CMK (cell line): ENCODE measurements at regions not wholly inside any gene's neighbourhood (a gene's known extent, or its start where the extent isn't known, plus 50 kb on each side); places are given as distances from the start of the nearest gene placed in this dataset.
"Not testable (repeated sequence)": the region's sequence is repeated elsewhere in the genome, so short reads cannot be mapped to it uniquely, and the experiment has no call there.

Experiments used
- DNase-seq: peaks from one replicate; pipeline ENCODE4 v3.0.0-alpha.2; 2010; ENCODE audit warnings: low read depth

GRCh38 chr1:222416001-222416791, 131.7 kb downstream of the HHIPL2 start:
- no peak for DNase-seq

DNA sequence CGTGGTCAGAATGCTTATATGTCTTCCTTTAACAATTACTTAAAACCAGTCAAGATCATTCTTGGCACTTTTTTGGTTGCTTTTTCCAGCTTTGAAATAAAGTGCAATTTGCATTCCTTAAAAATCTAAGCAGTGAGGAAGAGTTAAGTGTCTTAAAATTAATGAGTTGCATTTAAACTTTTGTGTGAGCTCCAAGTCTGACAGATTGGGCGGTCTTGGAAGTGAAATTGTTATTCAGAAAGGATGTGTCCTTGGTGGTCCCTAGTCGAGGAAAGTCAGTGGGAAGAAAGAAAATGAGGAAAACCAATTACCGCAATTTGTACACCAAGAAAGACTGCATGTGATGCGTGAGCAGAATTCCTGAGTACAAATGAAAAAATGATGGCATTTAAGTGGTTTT, 132.5 kb downstream of the HHIPL2 start:
- no peak for DNase-seq

DNA sequence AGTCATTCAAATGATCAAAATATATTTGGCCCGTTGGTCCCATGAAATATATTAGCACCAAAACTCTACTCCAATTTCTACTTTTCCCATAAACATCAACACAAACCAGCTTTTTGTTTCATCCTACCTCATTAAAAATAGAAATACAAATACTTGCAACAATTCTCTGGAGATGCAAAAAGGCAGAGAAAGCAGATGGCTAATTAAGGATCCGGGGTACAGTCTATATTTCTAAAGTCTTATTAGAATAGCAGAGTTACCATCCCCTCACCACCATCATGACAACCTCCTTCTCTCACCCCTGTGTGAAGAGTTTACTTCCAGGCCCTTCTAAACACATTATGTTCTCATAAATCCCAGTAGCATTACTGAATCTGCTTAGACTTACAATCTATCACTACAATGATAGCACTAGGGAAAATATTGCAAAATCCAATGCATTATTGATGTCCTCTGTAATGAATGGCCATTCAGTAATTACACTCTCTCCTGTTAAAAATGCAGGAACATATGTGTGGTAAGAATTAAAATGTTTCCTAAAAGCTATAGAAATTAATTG, 133.8 kb downstream of the HHIPL2 start:
- DNase-seq: no peak

- no peak for DNase-seq
Observed at GRCh38 chr1:222413436-222413835, 134.5 kb downstream of the HHIPL2 start.

GRCh38 chr1:222404710-222405109, 143.2 kb downstream of the HHIPL2 start:
- no peak for DNase-seq

GRCh38 chr1:222399197-222399596, 148.7 kb downstream of the HHIPL2 start:
- no peak for DNase-seq

- no peak for DNase-seq
Observed at GRCh38 chr1:222394224-222394623, 153.7 kb downstream of the HHIPL2 start.

DNA sequence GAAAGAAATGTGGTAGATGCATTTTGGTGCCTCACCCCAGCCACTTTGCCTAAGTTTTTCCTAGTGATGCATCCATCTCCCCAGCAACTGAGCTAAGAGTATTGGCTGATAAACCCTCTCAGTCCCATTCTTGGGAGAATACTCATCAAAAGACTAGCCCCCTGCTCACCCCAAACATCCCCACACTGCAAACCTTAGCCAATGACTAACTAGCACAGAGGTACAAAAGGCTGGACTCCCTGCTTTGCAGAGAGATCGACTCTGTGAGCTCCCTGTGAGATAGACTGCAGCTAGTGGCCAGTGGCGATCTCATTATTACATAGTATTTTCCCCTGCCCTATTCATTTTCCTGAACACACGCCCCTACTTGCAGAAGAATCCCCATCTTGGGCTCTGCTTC, 155.3 kb downstream of the HHIPL2 start:
- no peak for DNase-seq

DNA sequence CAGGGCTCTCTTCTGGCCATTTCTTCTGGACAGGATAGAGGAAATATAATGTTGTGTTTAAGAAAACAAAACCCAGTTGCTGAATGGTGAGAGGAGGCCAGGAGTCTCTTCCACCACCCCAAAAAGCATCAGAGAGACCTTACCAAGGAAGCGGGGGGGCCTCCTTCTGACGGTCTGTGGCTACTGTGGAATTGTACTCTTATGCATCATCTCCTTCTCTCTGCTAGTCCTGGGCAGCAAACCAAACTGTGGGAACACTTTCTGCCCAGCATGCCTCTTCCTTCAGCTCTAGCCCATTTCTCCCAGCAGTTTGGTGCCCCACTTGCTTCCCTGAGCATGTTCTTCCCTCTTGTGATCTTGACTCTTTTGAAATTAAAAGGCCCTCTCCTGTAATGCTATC, 157.7 kb downstream of the HHIPL2 start:
- DNase-seq: no peak

DNA sequence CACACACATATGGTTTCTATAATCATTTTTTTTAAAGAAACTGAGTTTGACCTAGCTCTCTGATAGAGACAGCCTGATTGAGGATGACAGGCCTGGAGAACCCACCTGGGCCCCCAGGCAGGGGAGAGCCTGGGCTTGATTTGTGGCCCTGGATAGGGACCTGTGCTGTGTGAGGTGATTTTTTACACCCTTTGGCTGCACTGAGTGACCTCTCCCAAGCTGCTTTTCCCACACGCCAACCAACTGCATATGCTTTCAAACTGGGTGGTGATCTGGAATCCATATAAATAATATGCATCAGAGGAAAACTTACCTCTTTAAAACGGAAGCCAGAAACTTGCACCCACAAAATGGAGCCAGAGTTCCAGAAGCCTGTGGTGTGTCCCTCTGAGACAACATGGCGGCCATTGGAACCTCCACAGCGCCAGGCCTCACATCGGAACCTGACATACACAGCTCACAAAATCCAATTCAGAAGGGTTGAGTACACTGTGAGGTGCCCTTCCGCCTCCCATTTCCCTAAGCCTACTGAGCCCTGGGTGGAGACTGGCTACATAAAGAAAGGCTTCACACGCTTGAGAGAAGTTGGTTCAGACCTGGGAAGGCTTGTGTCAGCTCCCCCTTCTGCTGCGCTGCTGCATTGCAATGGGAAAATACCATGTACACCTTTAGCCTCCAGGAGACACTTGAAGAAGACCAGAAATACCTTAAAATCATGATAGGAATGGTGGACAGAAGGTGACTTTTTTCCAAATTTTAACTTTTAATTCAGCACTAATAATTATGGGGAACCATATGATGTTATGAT, 160.7 kb downstream of the HHIPL2 start:
- DNase-seq: no peak

DNA sequence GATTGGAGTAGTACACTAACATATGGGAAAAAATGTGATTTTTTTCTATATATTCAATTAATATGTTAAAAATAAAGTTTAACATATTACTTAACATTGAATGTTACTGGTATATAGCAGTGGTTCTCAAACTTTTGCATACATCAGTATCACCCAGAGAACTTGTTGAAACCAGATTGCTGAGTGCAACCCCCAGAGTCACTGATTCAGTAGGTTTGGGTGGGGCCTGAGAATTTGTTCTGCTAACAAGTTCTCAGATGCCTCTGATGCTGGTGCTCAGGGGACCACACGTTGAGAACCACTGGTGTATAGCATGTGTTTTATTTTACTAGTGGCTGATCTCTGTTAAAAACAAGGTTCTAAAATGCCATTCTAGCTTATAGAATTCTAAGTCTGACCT, 161.9 kb downstream of the HHIPL2 start:
- DNase-seq: no peak

DNA sequence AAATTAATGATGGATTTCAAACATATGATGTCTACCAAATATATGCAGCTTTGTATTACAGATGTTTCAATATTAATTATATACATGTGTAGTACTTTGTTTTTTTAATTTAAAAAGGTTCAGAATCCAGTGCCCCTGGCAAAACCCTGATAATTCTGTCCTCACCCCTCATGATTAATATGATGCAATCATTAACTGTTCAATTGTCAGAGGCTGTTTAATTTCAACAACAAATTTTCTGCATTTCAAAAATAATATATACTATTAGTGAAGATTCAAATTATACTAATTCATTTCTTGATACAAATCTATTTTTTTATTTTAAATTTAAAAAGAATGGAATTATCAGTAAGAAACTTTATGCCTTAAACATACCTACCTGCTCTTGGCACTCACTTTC, 162.6 kb downstream of the HHIPL2 start:
- DNase-seq: no peak

- no peak for DNase-seq
Observed at GRCh38 chr1:222384531-222384930, 163.4 kb downstream of the HHIPL2 start.

- no peak for DNase-seq
Observed at GRCh38 chr1:222382171-222382570, 165.7 kb downstream of the HHIPL2 start.

GRCh38 chr1:222377428-222378088, 170.3 kb downstream of the HHIPL2 start:
- DNase-seq: no peak

- DNase-seq: not testable (repeated sequence)
Observed at GRCh38 chr1:222376791-222377190, 171.1 kb downstream of the HHIPL2 start.

DNA sequence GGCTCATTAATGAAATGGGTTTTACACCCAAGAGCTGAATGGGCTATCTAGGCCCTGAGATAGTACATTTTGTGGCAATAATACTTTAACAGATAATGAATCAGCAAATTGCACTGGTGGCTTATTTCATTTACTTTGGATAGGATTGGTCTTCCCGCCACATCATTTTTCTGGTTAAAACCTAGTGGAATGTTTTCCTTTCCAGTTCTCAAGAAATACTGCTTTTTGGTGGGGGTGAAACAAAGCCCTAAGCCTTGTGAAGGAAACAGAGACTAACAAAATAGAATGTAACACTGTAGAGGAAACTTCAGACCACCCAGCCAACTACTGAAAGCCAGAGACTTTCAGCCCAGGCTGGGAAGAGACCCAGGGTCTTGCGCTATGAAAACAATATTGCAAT, 172.2 kb downstream of the HHIPL2 start:
- DNase-seq: no peak

DNA sequence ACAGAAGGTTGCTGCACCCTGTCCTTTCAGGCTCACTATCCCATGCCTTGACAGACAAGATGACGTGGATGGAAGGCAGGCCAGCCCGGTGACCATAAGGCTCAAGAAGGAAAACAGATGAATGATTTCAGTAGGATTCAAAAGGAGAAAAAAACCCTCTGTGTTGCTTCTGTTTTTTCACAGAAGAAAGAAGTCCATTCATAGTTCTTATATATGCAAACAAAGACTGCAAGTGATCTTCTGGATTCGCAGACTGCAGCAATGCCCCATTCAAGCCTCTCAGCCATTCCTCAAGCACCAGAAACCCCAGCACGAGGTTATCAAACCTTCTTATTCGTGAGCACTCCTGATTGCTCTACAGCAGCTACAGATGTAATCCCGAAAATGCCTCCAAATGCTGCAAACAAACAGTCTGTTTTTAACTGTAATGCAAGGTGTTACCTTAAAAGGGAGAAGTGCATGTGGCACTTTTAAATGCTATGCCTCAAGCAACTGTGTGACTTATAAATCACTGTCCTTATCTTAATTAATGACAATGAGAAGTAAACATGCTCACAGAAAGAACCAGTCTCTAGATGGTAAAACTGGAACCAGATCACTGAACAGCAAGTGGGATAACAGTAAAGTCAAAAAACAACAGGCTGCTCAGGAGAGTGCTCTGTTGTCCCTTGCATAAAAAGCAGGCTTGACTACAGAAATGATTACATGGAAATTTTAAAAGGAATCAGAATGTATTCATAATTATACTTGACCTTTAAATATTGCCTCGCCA, 173.9 kb downstream of the HHIPL2 start:
- no peak for DNase-seq

- DNase-seq: no peak
Observed at GRCh38 chr1:222373216-222373615, 174.7 kb downstream of the HHIPL2 start.

- no peak for DNase-seq
Observed at GRCh38 chr1:222372221-222372620, 175.7 kb downstream of the HHIPL2 start.

- no peak for DNase-seq
Observed at GRCh38 chr1:222370913-222371675, 176.8 kb downstream of the HHIPL2 start.
